ENCODE measurements at regions not wholly inside any gene's neighbourhood (a gene's known extent, or its start where the extent isn't known, plus 50 kb on each side); places are given as distances from the start of the nearest gene placed in this dataset.
A peak's percentile ranks its signal among the peaks of the same experiment; 100 is the strongest.

GRCh38 chr6:22673474-22673873, 104.1 kb downstream of the HDGFL1 start:
- no peak for DNase-seq

DNA sequence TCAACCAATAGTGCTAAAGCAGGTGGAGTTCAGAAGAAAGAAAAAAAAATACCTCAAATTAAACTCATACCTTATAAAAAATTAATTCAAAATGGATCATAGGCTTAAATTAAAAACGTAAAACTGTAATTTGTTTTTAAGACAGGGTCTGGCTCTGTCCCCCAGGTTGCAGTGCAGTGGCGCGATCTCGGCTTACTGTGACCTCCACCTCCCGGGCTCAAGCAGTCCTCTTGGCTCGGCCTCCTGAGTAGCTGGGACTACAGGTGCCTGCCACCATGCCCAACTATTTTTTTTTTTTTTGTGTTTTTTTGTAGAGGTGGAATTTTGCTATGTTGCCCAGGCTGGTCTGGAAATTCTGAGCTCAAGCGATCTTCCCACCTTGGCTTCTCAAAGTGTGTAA, 111.6 kb downstream of the HDGFL1 start:
- no peak for DNase-seq

GRCh38 chr6:22681761-22682160, 112.4 kb downstream of the HDGFL1 start:
- DNase-seq = no peak

DNA sequence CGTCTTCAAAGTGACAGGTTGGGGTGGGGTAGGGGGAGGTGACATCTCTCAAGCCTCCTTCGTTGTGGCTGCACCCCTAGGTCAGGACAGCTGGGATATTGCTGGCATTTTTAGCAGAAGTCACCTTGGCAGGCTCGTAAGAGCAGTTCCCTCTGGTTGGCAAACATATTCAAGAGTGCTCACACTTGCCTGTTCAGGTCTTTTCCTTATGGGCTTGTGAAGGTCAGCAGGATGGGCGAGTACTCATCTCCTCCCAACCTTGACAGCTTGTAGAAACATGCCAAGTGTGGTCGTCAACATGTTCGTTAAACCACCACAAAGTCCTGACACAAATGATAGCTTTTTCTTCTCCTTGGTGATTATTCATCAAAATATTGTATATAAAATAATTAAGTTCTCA, 113.6 kb downstream of the HDGFL1 start:
- peak; percentile 31 for DNase-seq

DNA sequence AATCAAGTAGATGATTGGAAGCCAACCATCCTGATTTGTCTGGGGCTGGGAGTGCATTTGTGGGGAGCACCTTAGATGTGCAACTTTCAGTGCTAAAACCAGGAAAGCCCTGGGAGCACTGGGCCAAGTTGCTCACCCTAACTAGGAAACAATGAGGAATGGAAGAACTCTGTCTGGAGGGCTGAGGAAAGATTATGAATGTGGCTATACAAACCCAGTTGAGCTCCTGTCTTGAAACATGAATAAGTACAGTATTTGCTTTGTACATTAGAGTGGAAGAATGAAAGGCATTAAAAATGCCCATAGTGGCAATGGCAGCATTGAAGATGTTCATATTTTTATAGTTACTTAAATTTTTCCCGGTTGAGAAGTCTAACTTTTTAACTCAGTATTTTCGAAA, 121.1 kb downstream of the HDGFL1 start:
- DNase-seq = no peak

DNA sequence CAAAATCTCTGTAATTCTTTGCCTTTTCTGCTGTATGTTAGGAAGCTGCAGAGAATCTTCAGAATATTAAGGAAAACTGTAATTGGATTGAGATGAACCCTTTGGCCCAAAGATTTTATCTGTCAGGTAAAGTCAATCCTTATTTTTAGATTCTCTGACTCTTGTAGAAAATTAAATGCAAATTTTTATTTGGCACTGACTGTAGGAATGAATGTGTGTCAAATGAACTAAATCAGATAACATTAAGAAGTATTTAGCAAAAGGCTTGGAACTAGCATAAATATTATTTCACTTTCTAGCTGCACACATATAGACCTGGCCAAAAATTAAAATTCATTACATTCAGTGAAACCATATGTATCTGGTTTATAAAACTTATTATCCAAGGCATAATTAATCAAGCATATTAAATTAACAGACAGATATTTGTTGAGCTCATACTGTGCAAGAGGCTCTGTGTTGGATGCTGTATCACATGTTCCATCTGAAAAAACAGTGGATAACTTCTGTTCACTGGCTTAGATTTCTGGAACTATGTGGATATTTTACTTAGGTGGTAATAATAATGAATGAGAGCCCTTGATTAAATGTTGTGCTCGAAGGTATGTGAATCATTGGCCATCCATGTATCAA, 124.8 kb downstream of the HDGFL1 start:
- no peak for DNase-seq

DNA sequence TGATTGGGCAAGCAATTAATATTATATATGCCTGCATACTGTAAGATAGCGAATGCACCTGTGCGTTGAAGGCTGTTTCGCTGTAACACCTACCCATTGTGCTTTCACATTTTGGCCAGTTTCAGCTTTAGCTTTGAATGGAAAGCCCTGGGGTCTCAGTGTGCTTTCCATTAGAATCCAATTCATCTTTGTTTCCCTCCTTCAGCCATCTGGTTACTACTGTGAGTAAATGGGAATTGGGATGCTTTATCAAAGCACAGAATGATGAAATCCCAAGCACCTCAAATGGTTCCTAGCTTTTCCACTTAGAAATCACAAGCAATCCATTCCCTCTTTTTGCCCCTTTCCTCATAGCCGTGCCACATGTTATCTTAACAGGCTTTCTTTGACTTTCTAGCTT, 127.1 kb downstream of the HDGFL1 start:
- no peak for DNase-seq

GRCh38 chr6:22697306-22697705, 127.9 kb downstream of the HDGFL1 start:
- no peak for DNase-seq

DNA sequence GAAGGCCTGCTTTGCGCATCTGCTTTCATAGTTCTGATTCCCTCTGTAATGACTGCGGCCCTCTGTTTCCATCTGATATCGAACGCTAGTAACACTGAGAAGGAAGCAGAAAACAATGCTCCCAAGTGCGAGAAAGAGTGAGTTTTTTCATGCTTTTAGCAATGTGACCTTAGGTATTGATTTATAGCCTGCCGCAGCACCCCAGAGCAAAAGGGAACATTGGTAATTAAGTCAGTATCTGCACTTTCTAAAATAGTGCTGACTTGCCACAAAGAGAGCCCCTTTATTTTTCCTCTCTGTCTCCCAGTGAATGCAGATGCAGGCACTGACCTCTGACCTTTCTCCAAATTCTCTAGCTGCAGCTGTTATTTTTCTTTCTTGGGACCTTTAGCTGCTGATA, 129.8 kb downstream of the HDGFL1 start:
- DNase-seq = no peak

GRCh38 chr6:22706651-22707050, 137.3 kb downstream of the HDGFL1 start:
- DNase-seq = no peak

- DNase-seq = no peak
Observed at GRCh38 chr6:22708469-22708868, 139.1 kb downstream of the HDGFL1 start.

DNA sequence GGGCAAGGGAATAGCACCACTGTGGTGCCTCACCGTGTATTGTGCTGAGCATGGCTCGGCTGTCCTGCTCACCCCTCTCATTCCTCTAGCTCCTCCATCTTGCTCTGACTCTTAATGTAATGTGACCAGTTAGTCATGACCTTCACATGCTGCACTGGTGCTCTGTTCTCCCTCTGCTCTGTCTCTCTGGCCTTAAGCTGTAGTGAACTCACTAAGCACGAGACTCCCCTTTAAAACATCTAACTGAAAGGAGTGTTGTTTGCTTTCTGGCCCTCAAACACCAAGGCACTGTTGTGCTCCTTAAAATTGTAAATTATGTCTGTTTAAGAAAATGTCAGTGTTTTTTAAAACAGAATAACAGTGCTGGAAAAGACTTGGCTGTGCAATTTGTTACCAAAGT, 140.4 kb downstream of the HDGFL1 start:
- no peak for DNase-seq

- DNase-seq = no peak
Observed at GRCh38 chr6:22716721-22717120, 147.4 kb downstream of the HDGFL1 start.

- peak; percentile 82 for DNase-seq
Observed at GRCh38 chr6:22717915-22718314, 148.5 kb downstream of the HDGFL1 start.

DNA sequence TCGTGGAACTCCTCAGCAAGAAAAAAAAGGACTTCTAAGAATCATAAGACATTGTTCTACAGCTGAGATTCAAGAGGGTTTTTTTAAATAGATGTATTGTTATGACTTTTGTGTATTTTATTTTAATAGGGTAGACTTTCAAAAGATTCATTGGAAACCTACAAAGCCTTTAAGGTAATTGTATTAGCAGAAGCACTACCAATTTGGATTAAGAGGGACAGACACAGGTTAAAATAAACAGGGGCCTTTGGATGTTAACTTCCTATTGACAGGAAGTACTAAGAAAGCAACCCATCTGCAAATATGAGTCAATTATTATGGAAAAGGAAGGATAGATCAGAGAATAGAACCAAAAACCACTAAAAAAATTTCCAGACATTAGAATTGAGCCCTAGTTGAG, 153.5 kb downstream of the HDGFL1 start:
- DNase-seq = no peak

GRCh38 chr6:22726966-22727365, 157.6 kb downstream of the HDGFL1 start:
- no peak for DNase-seq

- no peak for DNase-seq
Observed at GRCh38 chr6:22727710-22728109, 158.3 kb downstream of the HDGFL1 start.

- no peak for DNase-seq
Observed at GRCh38 chr6:22732176-22732970, 163.0 kb downstream of the HDGFL1 start.

DNA sequence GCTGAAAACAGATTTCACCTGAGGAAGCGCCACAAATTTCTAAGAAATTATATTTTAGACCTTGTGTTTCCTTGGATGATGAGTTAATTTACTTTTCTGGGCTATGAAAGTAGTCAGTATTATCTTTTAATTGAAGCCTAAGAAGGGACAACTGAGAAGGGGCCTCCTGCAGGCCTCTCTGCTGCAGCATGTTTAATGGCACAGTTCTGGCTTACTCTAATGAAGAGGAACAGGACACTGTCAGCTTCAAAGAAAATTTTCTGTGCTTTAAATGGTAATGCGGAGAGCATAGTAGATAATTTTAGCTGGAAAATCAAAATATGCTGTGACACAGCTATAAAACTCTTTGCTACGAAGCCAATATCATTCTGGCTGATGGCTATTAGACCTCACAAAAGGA, 167.4 kb downstream of the HDGFL1 start:
- no peak for DNase-seq

DNA sequence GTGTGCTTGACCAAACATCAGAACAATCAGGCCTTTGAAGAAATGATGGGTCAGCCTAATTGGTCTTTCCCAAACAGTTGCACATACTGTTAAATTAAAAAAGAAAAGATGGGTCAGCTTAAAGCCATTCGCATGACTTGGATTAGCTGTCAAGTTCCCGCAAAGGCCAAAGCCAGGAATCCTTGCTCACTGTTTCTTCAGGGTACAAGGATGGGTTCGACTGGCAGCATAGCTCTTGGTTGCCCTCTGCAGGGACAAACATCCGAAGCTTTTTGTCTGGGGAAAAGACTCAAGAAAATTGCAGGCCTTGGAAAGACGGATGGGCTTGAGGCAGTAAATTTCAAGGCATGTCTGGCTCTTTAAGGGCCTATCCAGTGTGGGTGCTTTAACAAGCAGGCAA, 168.0 kb downstream of the HDGFL1 start:
- DNase-seq = no peak

DNA sequence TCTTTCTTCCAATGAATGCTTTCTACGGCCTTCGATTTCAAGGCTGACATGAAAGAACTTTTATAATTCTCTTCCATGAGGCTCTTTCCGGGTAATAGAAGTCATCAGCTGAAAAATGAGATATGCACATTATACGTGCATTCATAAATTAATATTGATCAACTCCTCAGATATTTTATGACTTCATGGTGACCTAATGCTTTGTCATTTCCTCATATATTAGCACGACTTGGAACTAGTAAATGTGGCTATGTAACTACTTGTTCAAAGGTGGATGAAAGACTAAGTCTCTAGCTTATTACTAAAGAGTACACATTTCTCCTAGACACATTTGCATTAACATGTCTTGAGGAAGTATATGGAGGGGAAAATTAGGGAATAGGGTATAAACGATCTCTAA, 168.8 kb downstream of the HDGFL1 start:
- DNase-seq = no peak

DNA sequence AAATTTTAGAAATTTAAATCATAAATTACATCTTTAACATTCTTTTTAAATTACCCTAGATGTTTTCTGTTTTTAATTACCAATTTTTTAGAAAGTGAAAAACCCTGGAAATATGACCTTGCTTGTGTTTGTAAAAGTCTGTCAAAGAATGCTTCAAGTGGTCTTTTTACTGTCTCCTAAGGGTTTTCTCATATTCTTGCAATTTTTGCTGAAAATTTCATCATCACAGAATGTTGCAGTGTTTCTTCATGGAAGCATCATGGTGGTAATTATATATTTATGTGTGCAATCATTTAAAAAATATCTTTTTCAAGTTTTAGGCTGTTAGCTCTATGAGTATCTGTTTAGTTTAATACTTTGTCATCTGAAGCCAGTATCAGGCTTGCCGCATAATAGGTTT, 178.2 kb downstream of the HDGFL1 start:
- no peak for DNase-seq

DNA sequence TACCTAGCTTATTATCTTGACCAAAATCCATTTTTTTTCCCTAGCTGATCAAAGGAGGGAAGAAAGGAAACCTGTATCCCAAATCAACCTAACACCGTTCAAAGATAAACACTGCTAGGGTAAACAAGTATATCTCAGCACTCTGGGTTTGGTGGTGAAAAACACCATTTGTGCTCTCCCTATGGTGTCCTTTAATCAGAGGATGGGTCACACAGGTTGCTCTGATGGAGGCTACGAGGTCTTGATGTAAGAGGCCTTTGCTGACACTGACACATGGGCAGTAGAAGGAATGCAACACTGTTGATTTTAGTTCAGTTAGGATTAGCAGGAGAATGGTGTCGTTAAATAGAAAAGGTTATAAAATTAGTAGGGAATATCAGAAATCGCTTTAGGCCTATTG, 179.3 kb downstream of the HDGFL1 start:
- no peak for DNase-seq

DNA sequence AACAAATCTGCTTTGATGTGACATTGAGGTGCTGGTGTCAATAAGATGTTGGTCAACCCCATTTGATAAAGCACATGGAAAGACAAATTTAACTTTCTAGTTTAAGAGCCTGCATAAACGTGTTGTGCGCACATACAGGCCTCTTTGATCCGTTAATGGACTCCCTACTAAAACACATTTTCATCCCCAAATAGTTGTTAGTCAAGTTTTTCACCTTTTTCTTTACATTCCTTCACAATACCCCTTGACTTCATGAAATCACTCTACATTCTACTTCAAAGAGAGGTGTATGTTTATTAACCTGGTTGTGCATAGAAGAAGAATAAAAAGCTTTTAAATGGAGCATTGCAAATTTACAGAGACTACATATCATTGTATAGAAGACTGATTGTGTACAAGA, 180.3 kb downstream of the HDGFL1 start:
- DNase-seq = no peak

DNA sequence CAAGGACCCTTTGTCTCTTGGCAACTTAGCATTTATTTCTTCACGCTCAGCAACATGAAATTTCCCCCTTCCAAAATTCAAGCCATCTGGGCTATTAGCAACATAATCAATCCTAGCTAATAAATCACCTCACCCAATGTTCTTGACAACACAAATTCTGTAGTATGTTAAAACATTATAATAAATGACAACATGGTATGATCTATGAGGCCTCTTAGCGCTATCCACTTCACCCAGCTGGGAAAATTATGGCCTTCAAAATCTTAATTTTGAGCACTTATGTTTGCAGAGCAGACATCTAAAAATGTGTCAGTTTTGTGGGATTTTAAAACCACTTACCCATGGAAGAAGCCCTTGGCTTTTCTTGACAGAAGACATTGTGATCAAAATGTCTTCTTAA, 181.9 kb downstream of the HDGFL1 start:
- no peak for DNase-seq

All from NCI-H510A (cell line).